Ishikawa (cell line): ENCODE measurements at regions not wholly inside any gene's neighbourhood (a gene's known extent, or its start where the extent isn't known, plus 50 kb on each side); places are given as distances from the start of the nearest gene placed in this dataset.

Experiments used
- CEBPB ChIP-seq: IDR thresholded peaks from 2 replicates; pipeline ENCODE4 v1.6.1; 2012
- CREB1 ChIP-seq: IDR thresholded peaks from 2 replicates; pipeline ENCODE4 v1.6.1; 2012; ENCODE audit warnings: low read depth
- EGR1 ChIP-seq: IDR thresholded peaks from 2 replicates; pipeline ENCODE4 v1.6.1; 2012
- EP300 ChIP-seq: IDR thresholded peaks from 2 replicates; pipeline ENCODE4 v1.6.1; 2012; ENCODE audit warnings: borderline replicate concordance
- FOXM1 ChIP-seq: IDR thresholded peaks from 2 replicates; pipeline ENCODE4 v1.6.1; 2012; ENCODE audit warnings: low read depth, borderline replicate concordance
- MAX ChIP-seq: IDR thresholded peaks from 2 replicates; pipeline ENCODE4 v1.6.1; 2012
- NFIC ChIP-seq: IDR thresholded peaks from 2 replicates; pipeline ENCODE4 v1.6.1; 2012
- RAD21 ChIP-seq: IDR thresholded peaks from 2 replicates; pipeline ENCODE4 v1.6.1; 2012; ENCODE audit warnings: low read depth
- REST ChIP-seq: IDR thresholded peaks from 2 replicates; pipeline ENCODE4 v1.6.1; 2012; ENCODE audit warnings: low read depth, mild to moderate bottlenecking
- TAF1 ChIP-seq: IDR thresholded peaks from 2 replicates; pipeline ENCODE4 v1.6.1; 2012; ENCODE audit warnings: low read depth, mild to moderate bottlenecking
- TCF12 ChIP-seq: IDR thresholded peaks from 2 replicates; pipeline ENCODE4 v1.6.1; 2012; ENCODE audit warnings: low read depth
- TEAD4 ChIP-seq: IDR thresholded peaks from 2 replicates; pipeline ENCODE4 v1.6.1; 2012
- USF1 ChIP-seq: IDR thresholded peaks from 2 replicates; pipeline ENCODE4 v1.6.1; 2012
- YY1 ChIP-seq: IDR thresholded peaks from 2 replicates; pipeline ENCODE4 v1.6.1; 2012; ENCODE audit warnings: low read depth
- ZBTB7A ChIP-seq: IDR thresholded peaks from 2 replicates; pipeline ENCODE4 v1.6.1; 2012; ENCODE audit warnings: low read depth

- TF ChIP-seq YY1 (no peak), REST (no peak), RAD21 (no peak), NFIC (no peak), ZBTB7A (no peak), USF1 (no peak), EP300 (no peak), EGR1 (no peak), FOXM1 (no peak), MAX (no peak), TEAD4 (no peak)
Observed at GRCh38 chr4:160375772-160376452, 1273.0 kb downstream of the RAPGEF2 start.

GRCh38 chr4:160386846-160387245 is 1284.0 kb downstream of the RAPGEF2 start:
- TF ChIP-seq MAX (no peak), CEBPB (no peak), CREB1 (no peak), REST (no peak), FOXM1 (no peak)

DNA sequence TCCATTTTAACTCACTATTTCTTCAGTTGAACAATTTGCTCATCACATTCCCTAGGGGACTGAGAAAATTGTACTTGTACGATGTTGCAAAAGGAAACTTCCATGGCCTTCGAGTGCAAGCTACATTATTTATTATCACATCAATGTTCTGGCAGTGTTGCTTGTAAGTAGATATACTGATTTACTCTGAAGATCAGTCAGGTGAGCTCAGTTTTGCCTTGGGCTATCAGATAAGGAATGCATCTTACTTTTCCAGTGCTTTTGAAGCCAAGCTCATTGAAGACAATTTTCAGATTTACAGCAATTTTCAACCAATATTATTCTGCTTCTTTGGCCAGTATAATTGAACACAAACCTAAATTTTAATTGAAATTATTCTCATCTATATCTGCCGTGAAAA is 1296.9 kb downstream of the RAPGEF2 start:
- TF ChIP-seq USF1 (no peak), EP300 (no peak), YY1 (no peak), REST (no peak), ZBTB7A (no peak), TAF1 (no peak), TCF12 (no peak), CEBPB (no peak), EGR1 (no peak), MAX (no peak), RAD21 (no peak), FOXM1 (no peak)

- no peak for TF ChIP-seq NFIC
- no peak for TF ChIP-seq REST
- no peak for TF ChIP-seq TEAD4
- no peak for TF ChIP-seq YY1
- no peak for TF ChIP-seq MAX
- TF ChIP-seq CREB1, result no peak
- TF ChIP-seq RAD21, result no peak
- TF ChIP-seq EGR1, result no peak
- TF ChIP-seq USF1, result no peak
- no peak for TF ChIP-seq TCF12
Observed at GRCh38 chr4:160403081-160403480, 1300.2 kb downstream of the RAPGEF2 start.
